IPS-15b (cell line): ENCODE measurements at regions not wholly inside any gene's neighbourhood (a gene's known extent, or its start where the extent isn't known, plus 50 kb on each side); places are given as distances from the start of the nearest gene placed in this dataset.

ENCODE experiments used
- H3K27me3 ChIP-seq: one replicate; pipeline ENCODE4 v1.6.1; 2013; ENCODE audit warnings: low read length; ENCODE audit not compliant: control insufficient read depth, insufficient read depth
- H3K36me3 ChIP-seq: one replicate; pipeline ENCODE4 v1.6.1; 2013; ENCODE audit warnings: low read length; ENCODE audit not compliant: control insufficient read depth, insufficient read depth
- H3K4me1 ChIP-seq: one replicate; pipeline ENCODE4 v1.6.1; 2013; ENCODE audit warnings: mild to moderate bottlenecking, low read length; ENCODE audit not compliant: control insufficient read depth, insufficient read depth
- H3K4me3 ChIP-seq: one replicate; pipeline ENCODE4 v1.5.1; 2013; ENCODE audit warnings: low read depth, low read length
- H3K9ac ChIP-seq: one replicate; pipeline ENCODE4 v1.6.1; 2013; ENCODE audit warnings: low read depth, mild to moderate bottlenecking, low read length
- H3K9me3 ChIP-seq: one replicate; pipeline ENCODE4 v1.6.1; 2013; ENCODE audit warnings: mild to moderate bottlenecking, low read length; ENCODE audit not compliant: control insufficient read depth, insufficient read depth

- H3K36me3 ChIP-seq = no peaks in the 10 kb centered on the region
- H3K4me1 ChIP-seq = no peaks in the 10 kb centered on the region
- H3K9ac ChIP-seq = no peak overlapping the region
- no peaks in the 10 kb centered on the region for H3K9me3 ChIP-seq
- H3K27me3 ChIP-seq = no peaks in the 10 kb centered on the region
- H3K4me3 ChIP-seq = no peak overlapping the region
Observed at GRCh38 chr4:65023883-65024670, 614.8 kb upstream of the TECRL start.

- Histone ChIP-seq H3K4me3 (no peak overlapping the region), H3K9me3 (no peaks in the 10 kb centered on the region), H3K36me3 (no peaks in the 10 kb centered on the region), H3K27me3 (no peaks in the 10 kb centered on the region), H3K9ac (no peak overlapping the region), H3K4me1 (no peaks in the 10 kb centered on the region)
Observed at GRCh38 chr4:65023081-65023480, 613.8 kb upstream of the TECRL start.

- no peaks in the 10 kb centered on the region for H3K27me3 ChIP-seq
- no peak overlapping the region for H3K9ac ChIP-seq
- no peaks in the 10 kb centered on the region for H3K36me3 ChIP-seq
- no peaks in the 10 kb centered on the region for H3K4me1 ChIP-seq
- no peak overlapping the region for H3K4me3 ChIP-seq
- H3K9me3 ChIP-seq = no peaks in the 10 kb centered on the region
Observed at GRCh38 chr4:65021737-65022136, 612.5 kb upstream of the TECRL start.

GRCh38 chr4:65021149-65021548, 611.9 kb upstream of the TECRL start:
- Histone ChIP-seq H3K36me3 (no peaks in the 10 kb centered on the region), H3K4me3 (no peak overlapping the region), H3K27me3 (no peaks in the 10 kb centered on the region), H3K9ac (no peak overlapping the region), H3K4me1 (no peaks in the 10 kb centered on the region), H3K9me3 (no peaks in the 10 kb centered on the region)

GRCh38 chr4:65019775-65020174, 610.5 kb upstream of the TECRL start:
- H3K4me1 ChIP-seq = no peaks in the 10 kb centered on the region
- H3K36me3 ChIP-seq = no peaks in the 10 kb centered on the region
- no peaks in the 10 kb centered on the region for H3K9me3 ChIP-seq
- H3K9ac ChIP-seq = no peak overlapping the region
- H3K27me3 ChIP-seq = no peaks in the 10 kb centered on the region
- no peak overlapping the region for H3K4me3 ChIP-seq

GRCh38 chr4:65018313-65018712, 609.1 kb upstream of the TECRL start:
- no peaks in the 10 kb centered on the region for H3K36me3 ChIP-seq
- H3K27me3 ChIP-seq = no peaks in the 10 kb centered on the region
- H3K9ac ChIP-seq = no peak overlapping the region
- H3K4me1 ChIP-seq = no peaks in the 10 kb centered on the region
- no peaks in the 10 kb centered on the region for H3K9me3 ChIP-seq
- no peak overlapping the region for H3K4me3 ChIP-seq

GRCh38 chr4:65014078-65014477, 604.8 kb upstream of the TECRL start:
- no peak overlapping the region for H3K9ac ChIP-seq
- no peaks in the 10 kb centered on the region for H3K27me3 ChIP-seq
- H3K9me3 ChIP-seq = no peaks in the 10 kb centered on the region
- H3K4me3 ChIP-seq = no peak overlapping the region
- no peaks in the 10 kb centered on the region for H3K4me1 ChIP-seq
- no peaks in the 10 kb centered on the region for H3K36me3 ChIP-seq

GRCh38 chr4:65007841-65008439, 598.7 kb upstream of the TECRL start:
- Histone ChIP-seq H3K4me1 (no peaks in the 10 kb centered on the region), H3K27me3 (no peaks in the 10 kb centered on the region), H3K36me3 (no peaks in the 10 kb centered on the region), H3K4me3 (no peak overlapping the region), H3K9ac (no peak overlapping the region), H3K9me3 (no peaks in the 10 kb centered on the region)

- Histone ChIP-seq H3K9ac (no peak overlapping the region), H3K4me1 (no peaks in the 10 kb centered on the region), H3K27me3 (no peaks in the 10 kb centered on the region), H3K36me3 (no peaks in the 10 kb centered on the region), H3K9me3 (no peaks in the 10 kb centered on the region), H3K4me3 (no peak overlapping the region)
Observed at GRCh38 chr4:64975177-64975576, 565.9 kb upstream of the TECRL start.

GRCh38 chr4:64969081-64969480, 559.8 kb upstream of the TECRL start:
- Histone ChIP-seq H3K9me3 (no peaks in the 10 kb centered on the region), H3K9ac (no peak overlapping the region), H3K36me3 (no peaks in the 10 kb centered on the region), H3K27me3 (no peaks in the 10 kb centered on the region), H3K4me3 (no peak overlapping the region), H3K4me1 (no peaks in the 10 kb centered on the region)

GRCh38 chr4:64967286-64967685, 558.0 kb upstream of the TECRL start:
- no peaks in the 10 kb centered on the region for H3K27me3 ChIP-seq
- H3K36me3 ChIP-seq = no peaks in the 10 kb centered on the region
- no peaks in the 10 kb centered on the region for H3K4me1 ChIP-seq
- no peak overlapping the region for H3K9ac ChIP-seq
- no peaks in the 10 kb centered on the region for H3K9me3 ChIP-seq
- no peak overlapping the region for H3K4me3 ChIP-seq

- Histone ChIP-seq H3K36me3 (no peaks in the 10 kb centered on the region), H3K4me1 (no peaks in the 10 kb centered on the region)
Observed at GRCh38 chr4:64960516-64960915, 551.3 kb upstream of the TECRL start.

More at GRCh38 chr4:64960516-64960915, 551.3 kb upstream of the TECRL start:
- no peaks in the 10 kb centered on the region for H3K9me3 ChIP-seq
- no peak overlapping the region for H3K9ac ChIP-seq
- H3K27me3 ChIP-seq = no peaks in the 10 kb centered on the region
- H3K4me3 ChIP-seq = no peak overlapping the region
